ENCODE measurements at regions not wholly inside any gene's neighbourhood (a gene's known extent, or its start where the extent isn't known, plus 50 kb on each side); places are given as distances from the start of the nearest gene placed in this dataset.

- DNase-seq, result no peak
Measured at GRCh38 chr1:177479600-177479999, 308.8 kb downstream of the BRINP2 start.

GRCh38 chr1:177476676-177477075 is 305.9 kb downstream of the BRINP2 start:
- DNase-seq, result no peak

- no peak for DNase-seq
Measured at GRCh38 chr1:177472567-177472966, 301.8 kb downstream of the BRINP2 start.

GRCh38 chr1:177471244-177471643 is 300.5 kb downstream of the BRINP2 start:
- DNase-seq, result no peak

GRCh38 chr1:177469519-177469918 is 298.8 kb downstream of the BRINP2 start:
- no peak for DNase-seq

GRCh38 chr1:177466286-177466685 is 295.5 kb downstream of the BRINP2 start:
- DNase-seq, result no peak

- peak; percentile 13 to 24 for DNase-seq
Measured at GRCh38 chr1:177464686-177465085, 293.9 kb downstream of the BRINP2 start.

GRCh38 chr1:177451191-177451590 is 280.4 kb downstream of the BRINP2 start:
- no peak for DNase-seq

GRCh38 chr1:177448652-177449357 is 278.0 kb downstream of the BRINP2 start:
- DNase-seq, result no peak

GRCh38 chr1:177448036-177448615 is 277.4 kb downstream of the BRINP2 start:
- no peak for DNase-seq

GRCh38 chr1:177444997-177445746 is 274.4 kb downstream of the BRINP2 start:
- no peak for DNase-seq

GRCh38 chr1:177443003-177443402 is 272.2 kb downstream of the BRINP2 start:
- DNase-seq, result no peak

- no peak for DNase-seq
Measured at GRCh38 chr1:177442584-177442983, 271.8 kb downstream of the BRINP2 start.

- no peak for DNase-seq
Measured at GRCh38 chr1:177441281-177441680, 270.5 kb downstream of the BRINP2 start.

- DNase-seq, result no peak
Measured at GRCh38 chr1:177440821-177441220, 270.1 kb downstream of the BRINP2 start.

GRCh38 chr1:177439301-177439700 is 268.5 kb downstream of the BRINP2 start:
- DNase-seq, result no peak

- no peak for DNase-seq
Measured at GRCh38 chr1:177435364-177435763, 264.6 kb downstream of the BRINP2 start.

GRCh38 chr1:177432897-177433296 is 262.1 kb downstream of the BRINP2 start:
- no peak for DNase-seq

GRCh38 chr1:177431123-177431522 is 260.4 kb downstream of the BRINP2 start:
- DNase-seq, result no peak

- DNase-seq, result no peak
Measured at GRCh38 chr1:177429234-177429633, 258.5 kb downstream of the BRINP2 start.

- no peak for DNase-seq
Measured at GRCh38 chr1:177427811-177428210, 257.1 kb downstream of the BRINP2 start.

- DNase-seq, result no peak
Measured at GRCh38 chr1:177426497-177426896, 255.7 kb downstream of the BRINP2 start.

- DNase-seq, result no peak
Measured at GRCh38 chr1:177425199-177425598, 254.4 kb downstream of the BRINP2 start.

Measured in right lung (tissue), 2 donors.